PC-9 (cell line): ENCODE measurements at regions not wholly inside any gene's neighbourhood (a gene's known extent, or its start where the extent isn't known, plus 50 kb on each side); places are given as distances from the start of the nearest gene placed in this dataset.

ENCODE experiments used
- EZH2 ChIP-seq: fragments of 200-600 bp; sonication (generic); IDR thresholded peaks from 2 replicates; pipeline ENCODE4 v1.8.0; 2017; ENCODE audit warnings: antibody characterized with exemption, low read depth
- TF ChIP-seq, protein P1 (sequence below): fragments of 200-600 bp; sonication (generic); conservative IDR thresholded peaks from 2 replicates; pipeline ENCODE4 v1.6.1; 2017; ENCODE audit warnings: mixed run types, antibody characterized with exemption, mild to moderate bottlenecking, moderate library complexity

- TF ChIP-seq, protein P1, sequence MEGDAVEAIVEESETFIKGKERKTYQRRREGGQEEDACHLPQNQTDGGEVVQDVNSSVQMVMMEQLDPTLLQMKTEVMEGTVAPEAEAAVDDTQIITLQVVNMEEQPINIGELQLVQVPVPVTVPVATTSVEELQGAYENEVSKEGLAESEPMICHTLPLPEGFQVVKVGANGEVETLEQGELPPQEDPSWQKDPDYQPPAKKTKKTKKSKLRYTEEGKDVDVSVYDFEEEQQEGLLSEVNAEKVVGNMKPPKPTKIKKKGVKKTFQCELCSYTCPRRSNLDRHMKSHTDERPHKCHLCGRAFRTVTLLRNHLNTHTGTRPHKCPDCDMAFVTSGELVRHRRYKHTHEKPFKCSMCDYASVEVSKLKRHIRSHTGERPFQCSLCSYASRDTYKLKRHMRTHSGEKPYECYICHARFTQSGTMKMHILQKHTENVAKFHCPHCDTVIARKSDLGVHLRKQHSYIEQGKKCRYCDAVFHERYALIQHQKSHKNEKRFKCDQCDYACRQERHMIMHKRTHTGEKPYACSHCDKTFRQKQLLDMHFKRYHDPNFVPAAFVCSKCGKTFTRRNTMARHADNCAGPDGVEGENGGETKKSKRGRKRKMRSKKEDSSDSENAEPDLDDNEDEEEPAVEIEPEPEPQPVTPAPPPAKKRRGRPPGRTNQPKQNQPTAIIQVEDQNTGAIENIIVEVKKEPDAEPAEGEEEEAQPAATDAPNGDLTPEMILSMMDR = peak; percentile 40; the same call in 1 of the 2 replicates
- no peak for TF ChIP-seq EZH2
These were observed 188.7 kb upstream of the TMEM260 start for GRCh38 chr14:56390859-56391258.
